HG03521 (cell line): ENCODE measurements at regions not wholly inside any gene's neighbourhood (a gene's known extent, or its start where the extent isn't known, plus 50 kb on each side); places are given as distances from the start of the nearest gene placed in this dataset.
"Not testable (repeated sequence)": the region's sequence is repeated elsewhere in the genome, so short reads cannot be mapped to it uniquely, and the experiment has no call there.

Experiments
- ATAC-seq: cut with Tn5 transposase; IDR thresholded peaks from one replicate; pipeline ENCODE4 v1.9.1; 2021; ENCODE audit warnings: mild to moderate bottlenecking, moderate library complexity; ENCODE audit not compliant: unreplicated experiment

GRCh38 chr7:49580000-49580399, 193.4 kb upstream of the VWC2 start:
- ATAC-seq, result no peak

- no peak for ATAC-seq
Measured at GRCh38 chr7:49580761-49581160, 192.7 kb upstream of the VWC2 start.

- no peak for ATAC-seq
Measured at GRCh38 chr7:49583440-49583839, 190.0 kb upstream of the VWC2 start.

GRCh38 chr7:49596701-49597491, 176.5 kb upstream of the VWC2 start:
- ATAC-seq, result no peak

GRCh38 chr7:49597805-49598204, 175.6 kb upstream of the VWC2 start:
- no peak for ATAC-seq

- ATAC-seq, result no peak
Measured at GRCh38 chr7:49611951-49612350, 161.5 kb upstream of the VWC2 start.

- no peak for ATAC-seq
Measured at GRCh38 chr7:49613759-49614158, 159.7 kb upstream of the VWC2 start.

- not testable (repeated sequence) for ATAC-seq
Measured at GRCh38 chr7:49614974-49615373, 158.5 kb upstream of the VWC2 start.

- ATAC-seq, result no peak
Measured at GRCh38 chr7:49618028-49618427, 155.4 kb upstream of the VWC2 start.

- ATAC-seq, result no peak
Measured at GRCh38 chr7:49623943-49624342, 149.5 kb upstream of the VWC2 start.

- no peak for ATAC-seq
Measured at GRCh38 chr7:49624611-49625010, 148.8 kb upstream of the VWC2 start.

GRCh38 chr7:49630513-49630912, 142.9 kb upstream of the VWC2 start:
- no peak for ATAC-seq

GRCh38 chr7:49631071-49631815, 142.2 kb upstream of the VWC2 start:
- ATAC-seq, result no peak

GRCh38 chr7:49631960-49632359, 141.5 kb upstream of the VWC2 start:
- no peak for ATAC-seq

- ATAC-seq, result no peak
Measured at GRCh38 chr7:49635800-49636199, 137.6 kb upstream of the VWC2 start.

GRCh38 chr7:49636400-49636799, 137.0 kb upstream of the VWC2 start:
- ATAC-seq, result no peak

GRCh38 chr7:49638166-49638565, 135.3 kb upstream of the VWC2 start:
- ATAC-seq, result no peak

GRCh38 chr7:49639068-49639593, 134.3 kb upstream of the VWC2 start:
- no peak for ATAC-seq

GRCh38 chr7:49639808-49640207, 133.6 kb upstream of the VWC2 start:
- no peak for ATAC-seq

GRCh38 chr7:49643321-49643720, 130.1 kb upstream of the VWC2 start:
- ATAC-seq, result no peak

GRCh38 chr7:49643736-49644135, 129.7 kb upstream of the VWC2 start:
- ATAC-seq, result no peak
